Activated CD4-positive, alpha-beta T cell treated with anti-CD3 and anti-CD28 coated beads, Interleukin-2, amount 10 ng/mL, durations not matched to agents 24 days and 14 days (primary cell): ENCODE measurements at regions not wholly inside any gene's neighbourhood (a gene's known extent, or its start where the extent isn't known, plus 50 kb on each side); places are given as distances from the start of the nearest gene placed in this dataset.

Experiments
- DNase-seq: peaks from one replicate; pipeline ENCODE4 v3.0.0; 2022
- H3K27ac Mint-ChIP-seq: one replicate; pipeline ENCODE4 v1.8.0; 2022; ENCODE audit warnings: mild to moderate bottlenecking, mixed read lengths
- H3K27me3 Mint-ChIP-seq: one replicate; pipeline ENCODE4 v1.8.0; 2022; ENCODE audit warnings: mixed read lengths
- H3K36me3 Mint-ChIP-seq: one replicate; pipeline ENCODE4 v1.8.0; 2022; ENCODE audit warnings: low read depth, mild to moderate bottlenecking, mixed read lengths
- H3K4me1 Mint-ChIP-seq: one replicate; pipeline ENCODE4 v1.8.0; 2021; ENCODE audit warnings: mixed read lengths
- H3K4me3 Mint-ChIP-seq: one replicate; pipeline ENCODE4 v1.8.0; 2022; ENCODE audit warnings: mild to moderate bottlenecking, moderate library complexity, mixed read lengths
- H3K9me3 Mint-ChIP-seq: one replicate; pipeline ENCODE4 v1.8.0; 2021; ENCODE audit warnings: mixed read lengths
- intact Hi-C: fragments of 100-400 bp; cut with micrococcal nuclease; formaldehyde crosslinking; loops from one replicate; pipeline ENCODE4 v1.15.1; 2023

GRCh38 chr11:80083531-80083951, 642.7 kb upstream of the TENM4 start:
- H3K27me3 Mint-ChIP-seq = no peaks in the 10 kb centered on the region

DNA sequence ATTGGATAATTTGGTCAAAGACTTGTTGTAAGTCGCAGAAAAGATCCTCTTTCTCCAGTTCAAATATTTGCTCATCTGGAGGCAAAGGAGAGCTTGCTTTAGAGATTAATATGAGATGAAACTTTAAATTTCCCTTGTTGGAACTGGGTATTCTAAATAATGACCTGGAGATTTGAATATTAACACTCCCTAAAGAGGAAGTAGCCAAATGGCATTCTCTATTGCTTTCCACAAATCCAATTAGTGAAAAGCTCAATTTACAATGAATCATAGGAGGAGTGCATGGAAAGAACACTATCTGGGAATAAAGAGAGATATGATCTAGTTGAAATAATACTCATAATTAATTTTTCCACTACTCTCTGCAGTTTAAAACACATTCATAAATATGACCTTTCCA, 641.6 kb upstream of the TENM4 start:
- H3K27ac Mint-ChIP-seq = no peak overlapping the region
- H3K27me3 Mint-ChIP-seq = no peaks in the 10 kb centered on the region
- intact Hi-C loops = no loop called here
- peaks cover 6% of the 10 kb centered on the region for H3K9me3 Mint-ChIP-seq
- H3K4me3 Mint-ChIP-seq = no peak overlapping the region
- H3K4me1 Mint-ChIP-seq = no peaks in the 10 kb centered on the region
- no peak for DNase-seq
- no peaks in the 10 kb centered on the region for H3K36me3 Mint-ChIP-seq

More at GRCh38 chr11:80083531-80083951, 642.7 kb upstream of the TENM4 start:
- H3K36me3 Mint-ChIP-seq = no peaks in the 10 kb centered on the region
- no peak for DNase-seq
- H3K27ac Mint-ChIP-seq = no peak overlapping the region
- H3K4me3 Mint-ChIP-seq = no peak overlapping the region
- intact Hi-C loops = no loop called here
- H3K4me1 Mint-ChIP-seq = no peaks in the 10 kb centered on the region
- H3K9me3 Mint-ChIP-seq = peaks cover 6% of the 10 kb centered on the region

GRCh38 chr11:80077113-80077512, 636.3 kb upstream of the TENM4 start:
- Mint-ChIP-seq H3K36me3 (no peaks in the 10 kb centered on the region), H3K4me1 (no peaks in the 10 kb centered on the region), H3K27ac (no peak overlapping the region), H3K27me3 (no peaks in the 10 kb centered on the region), H3K9me3 (peaks cover 4% of the 10 kb centered on the region), H3K4me3 (no peak overlapping the region)
- no peak for DNase-seq
- intact Hi-C loops = no loop called here

GRCh38 chr11:80074837-80075236, 634.0 kb upstream of the TENM4 start:
- Mint-ChIP-seq H3K27me3 (no peaks in the 10 kb centered on the region), H3K4me3 (no peak overlapping the region), H3K36me3 (no peaks in the 10 kb centered on the region), H3K4me1 (no peaks in the 10 kb centered on the region), H3K9me3 (peaks cover 4% of the 10 kb centered on the region), H3K27ac (no peak overlapping the region)
- intact Hi-C loops = no loop called here
- DNase-seq = no peak

DNA sequence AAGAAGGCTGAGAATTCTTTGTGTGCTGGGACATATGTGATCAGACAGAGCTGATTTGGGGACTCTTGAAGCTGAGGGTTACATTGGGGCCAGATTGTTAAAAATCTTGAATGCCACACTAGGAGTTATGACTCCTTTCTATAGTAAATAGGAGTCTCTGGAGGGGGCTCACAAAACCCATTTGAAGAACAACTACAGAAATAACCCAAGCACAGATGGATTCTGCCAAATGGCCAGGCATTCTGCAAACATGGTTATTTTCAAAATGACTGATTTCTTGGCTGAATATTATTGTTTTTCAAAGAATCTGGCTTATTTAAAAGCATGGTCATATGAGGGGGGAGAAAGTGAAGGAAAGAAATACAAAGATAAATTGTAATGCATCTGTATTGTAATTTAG, 625.5 kb upstream of the TENM4 start:
- Mint-ChIP-seq H3K4me1 (no peaks in the 10 kb centered on the region), H3K27me3 (no peaks in the 10 kb centered on the region), H3K27ac (no peak overlapping the region), H3K36me3 (no peaks in the 10 kb centered on the region), H3K4me3 (no peak overlapping the region), H3K9me3 (no peaks in the 10 kb centered on the region)
- intact Hi-C loops = no loop called here
- no peak for DNase-seq

GRCh38 chr11:80065086-80065485, 624.3 kb upstream of the TENM4 start:
- intact Hi-C loops = no loop called here
- H3K27ac Mint-ChIP-seq = no peak overlapping the region
- H3K4me3 Mint-ChIP-seq = no peak overlapping the region
- H3K9me3 Mint-ChIP-seq = no peaks in the 10 kb centered on the region
- no peaks in the 10 kb centered on the region for H3K36me3 Mint-ChIP-seq
- H3K4me1 Mint-ChIP-seq = no peaks in the 10 kb centered on the region
- no peaks in the 10 kb centered on the region for H3K27me3 Mint-ChIP-seq
- DNase-seq = no peak

GRCh38 chr11:80061056-80061455, 620.2 kb upstream of the TENM4 start:
- no peaks in the 10 kb centered on the region for H3K9me3 Mint-ChIP-seq
- no peaks in the 10 kb centered on the region for H3K27me3 Mint-ChIP-seq
- no peaks in the 10 kb centered on the region for H3K36me3 Mint-ChIP-seq
- no peak overlapping the region for H3K4me3 Mint-ChIP-seq
- H3K4me1 Mint-ChIP-seq = no peaks in the 10 kb centered on the region
- intact Hi-C loops = no loop called here
- no peak for DNase-seq
- no peak overlapping the region for H3K27ac Mint-ChIP-seq

GRCh38 chr11:80054582-80055165, 613.8 kb upstream of the TENM4 start:
- no peaks in the 10 kb centered on the region for H3K27me3 Mint-ChIP-seq
- no peaks in the 10 kb centered on the region for H3K36me3 Mint-ChIP-seq
- no peak overlapping the region for H3K27ac Mint-ChIP-seq
- no peak overlapping the region for H3K4me3 Mint-ChIP-seq
- no peak for DNase-seq
- no peaks in the 10 kb centered on the region for H3K9me3 Mint-ChIP-seq
- no peaks in the 10 kb centered on the region for H3K4me1 Mint-ChIP-seq
- intact Hi-C loops = no loop called here

- intact Hi-C loops = no loop called here
- H3K27ac Mint-ChIP-seq = no peak overlapping the region
- no peaks in the 10 kb centered on the region for H3K27me3 Mint-ChIP-seq
- no peak for DNase-seq
- H3K9me3 Mint-ChIP-seq = no peaks in the 10 kb centered on the region
- H3K4me3 Mint-ChIP-seq = no peak overlapping the region
- no peaks in the 10 kb centered on the region for H3K36me3 Mint-ChIP-seq
- H3K4me1 Mint-ChIP-seq = no peaks in the 10 kb centered on the region
These were observed 607.7 kb upstream of the TENM4 start for GRCh38 chr11:80048513-80048912.

GRCh38 chr11:80041136-80042000, 600.5 kb upstream of the TENM4 start:
- Mint-ChIP-seq H3K9me3 (no peaks in the 10 kb centered on the region), H3K4me1 (no peaks in the 10 kb centered on the region), H3K27me3 (no peaks in the 10 kb centered on the region), H3K27ac (no peak overlapping the region), H3K36me3 (no peaks in the 10 kb centered on the region), H3K4me3 (no peak overlapping the region)
- DNase-seq = no peak
- intact Hi-C loops = no loop called here

- no peak for DNase-seq
- H3K4me1 Mint-ChIP-seq = no peaks in the 10 kb centered on the region
- H3K36me3 Mint-ChIP-seq = no peaks in the 10 kb centered on the region
- no peaks in the 10 kb centered on the region for H3K27me3 Mint-ChIP-seq
- no peak overlapping the region for H3K4me3 Mint-ChIP-seq
- no peaks in the 10 kb centered on the region for H3K9me3 Mint-ChIP-seq
- H3K27ac Mint-ChIP-seq = no peak overlapping the region
- intact Hi-C loops = no loop called here
These were observed 594.0 kb upstream of the TENM4 start for GRCh38 chr11:80034801-80035200.

DNA sequence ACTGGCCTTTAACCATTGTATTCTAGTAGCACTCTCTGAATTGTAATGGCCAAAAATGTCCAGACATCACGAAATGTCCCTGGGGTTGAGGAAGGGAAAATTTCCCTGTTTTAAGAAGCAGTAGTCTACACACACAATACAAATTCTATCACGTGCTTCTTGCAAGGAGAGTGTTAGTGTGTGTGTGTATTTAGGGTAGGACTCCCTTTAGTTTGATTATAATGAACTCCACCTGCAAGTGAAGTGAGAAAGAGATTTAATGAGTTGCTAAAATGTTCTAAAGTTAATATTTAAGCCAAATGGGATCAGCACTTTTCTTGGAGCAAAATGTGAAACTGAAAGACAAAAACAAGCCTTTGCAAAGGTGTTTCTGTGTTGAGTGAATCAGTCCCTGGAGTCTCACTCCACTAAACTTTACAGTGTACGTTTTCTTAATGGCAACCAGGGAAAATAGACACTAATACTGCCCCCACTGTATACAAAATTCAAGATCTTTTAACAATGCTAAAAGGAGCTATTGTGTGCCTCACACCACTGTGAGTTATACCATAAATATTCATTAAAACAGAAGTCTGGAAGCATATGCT, 590.3 kb upstream of the TENM4 start:
- no peak for DNase-seq
- H3K36me3 Mint-ChIP-seq = no peaks in the 10 kb centered on the region
- no peak overlapping the region for H3K4me3 Mint-ChIP-seq
- H3K27me3 Mint-ChIP-seq = no peaks in the 10 kb centered on the region
- intact Hi-C loops = no loop called here
- no peaks in the 10 kb centered on the region for H3K9me3 Mint-ChIP-seq
- no peaks in the 10 kb centered on the region for H3K4me1 Mint-ChIP-seq
- H3K27ac Mint-ChIP-seq = no peak overlapping the region

- intact Hi-C loops = no loop called here
- no peak for DNase-seq
- Mint-ChIP-seq H3K27ac (no peak overlapping the region), H3K27me3 (no peaks in the 10 kb centered on the region), H3K36me3 (no peaks in the 10 kb centered on the region), H3K4me1 (no peaks in the 10 kb centered on the region), H3K4me3 (no peak overlapping the region), H3K9me3 (no peaks in the 10 kb centered on the region)
These were observed 588.2 kb upstream of the TENM4 start for GRCh38 chr11:80028998-80029397.

DNA sequence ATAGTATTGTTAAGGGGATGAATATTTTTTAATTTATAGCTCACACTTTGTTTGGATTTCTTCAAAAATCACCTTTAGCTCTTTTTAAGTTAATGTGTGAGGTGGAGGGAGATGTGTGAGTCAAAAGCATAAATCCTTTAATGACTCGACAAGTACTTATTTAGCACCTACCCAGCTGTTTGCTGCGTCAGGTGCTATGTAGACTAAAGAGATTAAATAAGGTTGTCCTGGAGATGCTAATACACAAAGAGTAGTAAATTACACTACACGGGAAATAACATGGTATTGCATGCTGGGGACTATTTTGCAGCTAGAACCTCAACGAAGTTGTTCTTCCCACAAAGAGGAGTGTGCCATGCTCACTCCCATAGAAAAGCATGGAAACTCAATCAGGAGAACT, 583.3 kb upstream of the TENM4 start:
- DNase-seq = no peak
- H3K4me1 Mint-ChIP-seq = no peaks in the 10 kb centered on the region
- intact Hi-C loops = no loop called here

More for the DNA sequence above, 583.3 kb upstream of the TENM4 start:
- Mint-ChIP-seq H3K4me3 (no peak overlapping the region), H3K27ac (no peak overlapping the region), H3K36me3 (no peaks in the 10 kb centered on the region), H3K27me3 (no peaks in the 10 kb centered on the region), H3K9me3 (no peaks in the 10 kb centered on the region)
